Osteocyte (in vitro differentiated cells): ENCODE measurements at regions not wholly inside any gene's neighbourhood (a gene's known extent, or its start where the extent isn't known, plus 50 kb on each side); places are given as distances from the start of the nearest gene placed in this dataset.

ENCODE experiments used
- DNase-seq: peaks from one replicate; pipeline ENCODE4 v3.0.0; 2021; ENCODE audit warnings: mixed read lengths; ENCODE audit not compliant: unreplicated experiment; ENCODE audit errors: extremely low spot score
- H3K27ac Mint-ChIP-seq: one replicate; pipeline ENCODE4 v1.8.0; 2021; ENCODE audit warnings: mild to moderate bottlenecking, mixed read lengths; ENCODE audit not compliant: unreplicated experiment
- H3K27me3 Mint-ChIP-seq: one replicate; pipeline ENCODE4 v1.8.0; 2021; ENCODE audit warnings: mixed read lengths; ENCODE audit not compliant: unreplicated experiment
- H3K36me3 Mint-ChIP-seq: one replicate; pipeline ENCODE4 v1.8.0; 2021; ENCODE audit warnings: mixed read lengths; ENCODE audit not compliant: unreplicated experiment
- H3K4me1 Mint-ChIP-seq: one replicate; pipeline ENCODE4 v1.8.0; 2021; ENCODE audit warnings: mixed read lengths; ENCODE audit not compliant: unreplicated experiment
- H3K4me3 Mint-ChIP-seq: one replicate; pipeline ENCODE4 v1.8.0; 2021; ENCODE audit warnings: mild to moderate bottlenecking, moderate library complexity, mixed read lengths; ENCODE audit not compliant: unreplicated experiment
- H3K9me3 Mint-ChIP-seq: one replicate; pipeline ENCODE4 v1.8.0; 2021; ENCODE audit warnings: mixed read lengths; ENCODE audit not compliant: unreplicated experiment
- TF ChIP-seq, protein P1 (sequence below): fragments of 200-600 bp; sonication (generic); IDR thresholded peaks from 2 replicates; pipeline ENCODE4 v1.5.0; 2021; ENCODE audit warnings: antibody characterized with exemption, mild to moderate bottlenecking, moderate library complexity

GRCh38 chr2:21792571-21792970, 668.8 kb downstream of the TDRD15 start:
- TF ChIP-seq, protein P1, sequence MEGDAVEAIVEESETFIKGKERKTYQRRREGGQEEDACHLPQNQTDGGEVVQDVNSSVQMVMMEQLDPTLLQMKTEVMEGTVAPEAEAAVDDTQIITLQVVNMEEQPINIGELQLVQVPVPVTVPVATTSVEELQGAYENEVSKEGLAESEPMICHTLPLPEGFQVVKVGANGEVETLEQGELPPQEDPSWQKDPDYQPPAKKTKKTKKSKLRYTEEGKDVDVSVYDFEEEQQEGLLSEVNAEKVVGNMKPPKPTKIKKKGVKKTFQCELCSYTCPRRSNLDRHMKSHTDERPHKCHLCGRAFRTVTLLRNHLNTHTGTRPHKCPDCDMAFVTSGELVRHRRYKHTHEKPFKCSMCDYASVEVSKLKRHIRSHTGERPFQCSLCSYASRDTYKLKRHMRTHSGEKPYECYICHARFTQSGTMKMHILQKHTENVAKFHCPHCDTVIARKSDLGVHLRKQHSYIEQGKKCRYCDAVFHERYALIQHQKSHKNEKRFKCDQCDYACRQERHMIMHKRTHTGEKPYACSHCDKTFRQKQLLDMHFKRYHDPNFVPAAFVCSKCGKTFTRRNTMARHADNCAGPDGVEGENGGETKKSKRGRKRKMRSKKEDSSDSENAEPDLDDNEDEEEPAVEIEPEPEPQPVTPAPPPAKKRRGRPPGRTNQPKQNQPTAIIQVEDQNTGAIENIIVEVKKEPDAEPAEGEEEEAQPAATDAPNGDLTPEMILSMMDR, result no peak
- Mint-ChIP-seq H3K36me3 (no peaks in the 10 kb centered on the region), H3K4me3 (no peak overlapping the region), H3K9me3 (no peaks in the 10 kb centered on the region), H3K4me1 (no peaks in the 10 kb centered on the region), H3K27me3 (no peaks in the 10 kb centered on the region), H3K27ac (no peak overlapping the region)
- no peak for DNase-seq

GRCh38 chr2:21793461-21793860, 669.7 kb downstream of the TDRD15 start:
- Mint-ChIP-seq H3K36me3 (no peaks in the 10 kb centered on the region), H3K27me3 (no peaks in the 10 kb centered on the region), H3K4me1 (no peaks in the 10 kb centered on the region), H3K27ac (no peak overlapping the region), H3K9me3 (no peaks in the 10 kb centered on the region), H3K4me3 (no peak overlapping the region)
- TF ChIP-seq, protein P1, result no peak
- DNase-seq, result no peak

GRCh38 chr2:21794611-21795010, 670.8 kb downstream of the TDRD15 start:
- TF ChIP-seq, protein P1, result no peak
- Mint-ChIP-seq H3K27ac (no peak overlapping the region), H3K36me3 (no peaks in the 10 kb centered on the region), H3K4me3 (no peak overlapping the region), H3K9me3 (peaks cover 2% of the 10 kb centered on the region), H3K27me3 (no peaks in the 10 kb centered on the region), H3K4me1 (no peaks in the 10 kb centered on the region)
- DNase-seq, result no peak

GRCh38 chr2:21800356-21800755, 676.6 kb downstream of the TDRD15 start:
- Mint-ChIP-seq H3K27me3 (no peaks in the 10 kb centered on the region), H3K27ac (no peak overlapping the region), H3K36me3 (no peaks in the 10 kb centered on the region), H3K9me3 (peaks cover 9% of the 10 kb centered on the region), H3K4me3 (no peak overlapping the region), H3K4me1 (no peaks in the 10 kb centered on the region)
- no peak for DNase-seq
- TF ChIP-seq, protein P1, result no peak

DNA sequence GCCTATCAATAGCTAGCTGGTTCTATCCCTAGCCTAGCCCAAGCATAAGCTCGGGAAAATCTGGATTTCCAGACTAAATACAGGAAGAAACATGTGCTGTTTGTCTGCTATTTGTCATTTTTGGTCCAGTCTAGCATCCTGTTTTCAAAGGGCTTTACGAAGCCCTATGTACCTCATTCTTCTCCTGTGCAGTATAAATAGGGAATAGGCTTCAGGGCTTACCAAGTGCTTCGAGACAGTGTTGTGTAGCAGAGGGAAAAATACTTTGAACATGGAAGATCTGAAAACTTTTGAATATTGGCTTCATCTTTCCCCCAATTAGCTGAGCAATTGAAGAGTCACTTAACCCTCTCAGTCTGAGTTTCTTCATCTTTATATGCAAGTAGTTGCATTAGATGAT, 679.8 kb downstream of the TDRD15 start:
- TF ChIP-seq, protein P1, result no peak
- peaks cover 9% of the 10 kb centered on the region for H3K9me3 Mint-ChIP-seq
- no peak overlapping the region for H3K27ac Mint-ChIP-seq
- H3K36me3 Mint-ChIP-seq, result no peaks in the 10 kb centered on the region
- H3K4me1 Mint-ChIP-seq, result no peaks in the 10 kb centered on the region
- no peak overlapping the region for H3K4me3 Mint-ChIP-seq
- H3K27me3 Mint-ChIP-seq, result no peaks in the 10 kb centered on the region
- DNase-seq, result no peak
